ENCODE measurements at regions not wholly inside any gene's neighbourhood (a gene's known extent, or its start where the extent isn't known, plus 50 kb on each side); places are given as distances from the start of the nearest gene placed in this dataset.

- TF ChIP-seq CTCF (IDR thresholded peaks at IDR 0.05; ENCODE audit: low read depth, low read length) (no peak), EZH2phosphoT487 (IDR thresholded peaks at IDR 0.05; ENCODE audit: low read depth) (no peak)
Observed at GRCh38 chr16:35184356-35184870, 1725.0 kb downstream of the TP53TG3F start.

Data from OCI-LY3 (cell line).